Adrenal gland (tissue), 5 donors: ENCODE measurements at regions not wholly inside any gene's neighbourhood (a gene's known extent, or its start where the extent isn't known, plus 50 kb on each side); places are given as distances from the start of the nearest gene placed in this dataset.

Source experiments
- CTCF ChIP-seq, 6 experiments: fragments of 450-650 bp in 4 of 6; fragments of 200-600 bp in 2 of 6; sonication (generic) in 1 of 6; IDR thresholded peaks; 1 replicate in 5 of 6; 2 replicates in 1 of 6; pipeline versions ENCODE4 v1.5.1 to v1.8.0; 2016 to 2021; ENCODE audit warnings: antibody characterized with exemption in 6 of 6, mild to moderate bottlenecking in 2 of 6, moderate library complexity in 1 of 6
- POLR2A ChIP-seq, 2 donors: fragments of 450-650 bp; IDR thresholded peaks; one replicate each; pipeline ENCODE4 v1.6.1; 2017; ENCODE audit warnings: antibody characterized with exemption in 2 of 2, mild to moderate bottlenecking in 2 of 2, moderate library complexity in 1 of 2
- donor health status: DM: no; HTN: no; CAD: no.

- TF ChIP-seq CTCF (IDR thresholded peaks at IDR 0.05) (no peak), POLR2A (IDR thresholded peaks at IDR 0.05) (no peak)
These were observed 201.2 kb upstream of the ITM2A start for GRCh38 chrX:79568309-79568708.
